CD4-positive, alpha-beta T cell treated with Interleukin-4 for 4 hours (primary cell): ENCODE measurements at regions not wholly inside any gene's neighbourhood (a gene's known extent, or its start where the extent isn't known, plus 50 kb on each side); places are given as distances from the start of the nearest gene placed in this dataset.
"Not testable (repeated sequence)": the region's sequence is repeated elsewhere in the genome, so short reads cannot be mapped to it uniquely, and the experiment has no call there.

Source experiments
- DNase-seq: peaks from one replicate; pipeline ENCODE4 v3.0.0-alpha.2; 2020

- DNase-seq: no peak
Measured at GRCh38 chr1:31511848-31512615, 64.3 kb upstream of the TINAGL1 start.

- DNase-seq: no peak
Measured at GRCh38 chr1:31514117-31514516, 62.2 kb upstream of the TINAGL1 start.

- DNase-seq: no peak
Measured at GRCh38 chr1:31515056-31515775, 61.1 kb upstream of the TINAGL1 start.

GRCh38 chr1:31515936-31516335 lies 60.4 kb upstream of the TINAGL1 start:
- DNase-seq: no peak

GRCh38 chr1:31517301-31517700 lies 59.0 kb upstream of the TINAGL1 start:
- DNase-seq: no peak

- DNase-seq: not testable (repeated sequence)
Measured at GRCh38 chr1:31517986-31518385, 58.3 kb upstream of the TINAGL1 start.

GRCh38 chr1:31521761-31522555 lies 54.4 kb upstream of the TINAGL1 start:
- DNase-seq: no peak

- no peak for DNase-seq
Measured at GRCh38 chr1:31522556-31522845, 53.8 kb upstream of the TINAGL1 start.

GRCh38 chr1:31523012-31523411 lies 53.3 kb upstream of the TINAGL1 start:
- DNase-seq: no peak

- peak; percentile 7 for DNase-seq
Measured at GRCh38 chr1:31523769-31524168, 52.5 kb upstream of the TINAGL1 start.

- no peak for DNase-seq
Measured at GRCh38 chr1:31524186-31524901, 52.0 kb upstream of the TINAGL1 start.
